ENCODE measurements at regions not wholly inside any gene's neighbourhood (a gene's known extent, or its start where the extent isn't known, plus 50 kb on each side); places are given as distances from the start of the nearest gene placed in this dataset.

- H3K9me3 ChIP-seq: no peaks in the 10 kb centered on the region
- WGBS, 5 donors: 65 to 84% (median 75%) methylated on average over 3 of the region's 3 CpGs
- H3K27ac ChIP-seq: no peak overlapping the region
- H3K36me3 ChIP-seq: no peaks in the 10 kb centered on the region
- no peaks in the 10 kb centered on the region for H3K4me1 ChIP-seq
- DNase-seq: no peak
- no peak for TF ChIP-seq POLR2A (IDR thresholded peaks at IDR 0.05)
- no peak for TF ChIP-seq POLR2AphosphoS5 (IDR thresholded peaks at IDR 0.05)
- no peak for TF ChIP-seq EP300 (IDR thresholded peaks at IDR 0.05)
- TF ChIP-seq CTCF (IDR thresholded peaks at IDR 0.05): no peak
- H3K27me3 ChIP-seq: peaks cover 0 to 32% (median 0%) of the 10 kb centered on the region in 3 donors
- H3K4me3 ChIP-seq: no peak overlapping the region
- intact Hi-C loops (cut with DNase I; ENCODE audit: low total_unique reads): no loop called here
Measured at GRCh38 chr20:60561052-60561451, 602.8 kb downstream of the CDH26 start.

- H3K36me3 ChIP-seq: no peaks in the 10 kb centered on the region
- intact Hi-C loops (cut with DNase I; ENCODE audit: low total_unique reads): no loop called here
- peaks cover 0 to 13% (median 0%) of the 10 kb centered on the region in 3 donors for H3K27me3 ChIP-seq
- no peak for TF ChIP-seq CTCF (IDR thresholded peaks at IDR 0.05)
- TF ChIP-seq POLR2A (IDR thresholded peaks at IDR 0.05): no peak
- no peak for TF ChIP-seq EP300 (IDR thresholded peaks at IDR 0.05)
- TF ChIP-seq POLR2AphosphoS5 (IDR thresholded peaks at IDR 0.05): no peak
- peak in 1 of 2 donors; percentile 39 for DNase-seq
- WGBS, 5 donors: 49 to 73% (median 68%) methylated on average over 4 of the region's 4 CpGs
- H3K4me3 ChIP-seq: no peak overlapping the region
- no peaks in the 10 kb centered on the region for H3K4me1 ChIP-seq
- no peak overlapping the region for H3K27ac ChIP-seq
- no peaks in the 10 kb centered on the region for H3K9me3 ChIP-seq
Measured at GRCh38 chr20:60565083-60565482, 606.9 kb downstream of the CDH26 start.

- H3K4me3 ChIP-seq: no peak overlapping the region
- DNase-seq: no peak
- no peaks in the 10 kb centered on the region for H3K9me3 ChIP-seq
- intact Hi-C loops (cut with DNase I; ENCODE audit: low total_unique reads): no loop called here
- H3K4me1 ChIP-seq: no peaks in the 10 kb centered on the region
- H3K27ac ChIP-seq: no peak overlapping the region
- no peaks in the 10 kb centered on the region for H3K36me3 ChIP-seq
- peaks cover 0 to 13% (median 0%) of the 10 kb centered on the region in 3 donors for H3K27me3 ChIP-seq
- WGBS, 5 donors: 52 to 67% (median 61%) methylated on average over 5 of the region's 5 CpGs
- no peak for TF ChIP-seq CTCF (IDR thresholded peaks at IDR 0.05)
- TF ChIP-seq POLR2A (IDR thresholded peaks at IDR 0.05): no peak
- TF ChIP-seq EP300 (IDR thresholded peaks at IDR 0.05): no peak
- TF ChIP-seq POLR2AphosphoS5 (IDR thresholded peaks at IDR 0.05): no peak
Measured at GRCh38 chr20:60565551-60565950, 607.3 kb downstream of the CDH26 start.

- no peaks in the 10 kb centered on the region for H3K4me1 ChIP-seq
- no peaks in the 10 kb centered on the region for H3K9me3 ChIP-seq
- TF ChIP-seq EP300 (IDR thresholded peaks at IDR 0.05) (no peak), POLR2A (IDR thresholded peaks at IDR 0.05) (no peak), CTCF (IDR thresholded peaks at IDR 0.05) (no peak), POLR2AphosphoS5 (IDR thresholded peaks at IDR 0.05) (no peak)
- intact Hi-C loops (cut with DNase I; ENCODE audit: low total_unique reads): no loop called here
- H3K27me3 ChIP-seq: peaks cover 0 to 5% (median 0%) of the 10 kb centered on the region in 3 donors
- H3K4me3 ChIP-seq: no peak overlapping the region
- no peak overlapping the region for H3K27ac ChIP-seq
- DNase-seq: no peak
- H3K36me3 ChIP-seq: no peaks in the 10 kb centered on the region
- WGBS, 5 donors: 67 to 93% (median 90%) methylated on average over 6 of the region's 6 CpGs
Measured at GRCh38 chr20:60569116-60569515, 610.9 kb downstream of the CDH26 start.

Data from stomach (tissue), 8 donors.